Activated CD8-positive, alpha-beta T cell treated with anti-CD3 and anti-CD28 coated beads, Interleukin-2, amount 10 ng/mL, durations not matched to agents 7 days and 5 days (primary cell): ENCODE measurements at regions not wholly inside any gene's neighbourhood (a gene's known extent, or its start where the extent isn't known, plus 50 kb on each side); places are given as distances from the start of the nearest gene placed in this dataset.
"Not testable (repeated sequence)": the region's sequence is repeated elsewhere in the genome, so short reads cannot be mapped to it uniquely, and the experiment has no call there.

Experiments used
- ATAC-seq: fragments of 150-1000 bp; cut with Tn5 transposase; one replicate; pipeline ENCODE4 v1.10.0; 2021; ENCODE audit warnings: moderate library complexity
- CTCF ChIA-PET: fragments of 350-600 bp; sonication (Branson Sonifier 250); formaldehyde crosslinking; loops from one replicate; lab custom pipeline; 2021; ENCODE audit warnings: antibody characterized with exemption; lab: Charles Lee
- POLR2A ChIA-PET: fragments of 350-600 bp; sonication (Branson Sonifier 250); formaldehyde crosslinking; loops from one replicate; lab custom pipeline; 2021; ENCODE audit warnings: antibody characterized with exemption; lab: Charles Lee
- DNase-seq: peaks from one replicate; pipeline ENCODE4 v3.0.0-alpha.2; 2020
- H3K27ac Mint-ChIP-seq: one replicate; pipeline ENCODE4 v1.8.0; 2021; ENCODE audit warnings: mild to moderate bottlenecking, mixed read lengths
- H3K27me3 Mint-ChIP-seq: one replicate; pipeline ENCODE4 v1.8.0; 2021; ENCODE audit warnings: low read depth, mixed read lengths
- H3K36me3 Mint-ChIP-seq: one replicate; pipeline ENCODE4 v1.8.0; 2021; ENCODE audit warnings: low read depth, mixed read lengths
- H3K4me1 Mint-ChIP-seq: one replicate; pipeline ENCODE4 v1.8.0; 2021; ENCODE audit warnings: low read depth, mixed read lengths
- H3K4me3 Mint-ChIP-seq: one replicate; pipeline ENCODE4 v1.8.0; 2021; ENCODE audit warnings: mild to moderate bottlenecking, mixed read lengths
- H3K9me3 Mint-ChIP-seq: one replicate; pipeline ENCODE4 v1.8.0; 2022; ENCODE audit warnings: mixed read lengths; ENCODE audit not compliant: insufficient read depth

- ChIA-PET CTCF (no interaction called here), POLR2A (no interaction called here)
- DNase-seq (no peak), ATAC-seq (no peak)
- H3K4me1 Mint-ChIP-seq: no peaks in the 10 kb centered on the region
- H3K27ac Mint-ChIP-seq: no peak overlapping the region
- H3K27me3 Mint-ChIP-seq: peaks cover 7% of the 10 kb centered on the region
- no peak overlapping the region for H3K4me3 Mint-ChIP-seq
- no peaks in the 10 kb centered on the region for H3K9me3 Mint-ChIP-seq
- no peaks in the 10 kb centered on the region for H3K36me3 Mint-ChIP-seq
Observed at GRCh38 chr18:54662986-54663385, 71.9 kb downstream of the DYNAP start.

GRCh38 chr18:54669701-54670100 lies 78.7 kb downstream of the DYNAP start:
- H3K4me1 Mint-ChIP-seq, ATAC-seq, H3K36me3 Mint-ChIP-seq, H3K9me3 Mint-ChIP-seq, DNase-seq, H3K27ac Mint-ChIP-seq, H3K4me3 Mint-ChIP-seq, POLR2A ChIA-PET, H3K27me3 Mint-ChIP-seq: not testable (repeated sequence)
- CTCF ChIA-PET: interaction anchor here (1.8 to 1.9 kb wide), 2 partner anchors 9 to 226 kb away, joined by 4 to 14 read pairs; no protein-coding TSS in a partner anchor

GRCh38 chr18:54671291-54671881 lies 80.3 kb downstream of the DYNAP start:
- Mint-ChIP-seq H3K27me3 (peaks cover 9% of the 10 kb centered on the region), H3K4me3 (no peak overlapping the region), H3K9me3 (no peaks in the 10 kb centered on the region), H3K36me3 (no peaks in the 10 kb centered on the region), H3K4me1 (no peaks in the 10 kb centered on the region), H3K27ac (no peak overlapping the region)
- CTCF ChIA-PET: interaction anchor here (0.7 to 1.9 kb wide), 17 partner anchors 11 to 552 kb away, joined by 3 to 14 read pairs (median 3); partner anchors contain the start of genes C18orf54 and STARD6
- POLR2A ChIA-PET: no interaction called here
- no peak for DNase-seq
- no peak for ATAC-seq

- no peak for ATAC-seq
- CTCF ChIA-PET: interaction anchor here (1.0 to 1.6 kb wide), 7 partner anchors 14 to 315 kb away, joined by 3 to 7 read pairs (median 4); partner anchors contain the start of genes C18orf54 and STARD6
- Mint-ChIP-seq H3K4me3 (no peak overlapping the region), H3K4me1 (no peaks in the 10 kb centered on the region), H3K27ac (no peak overlapping the region), H3K36me3 (no peaks in the 10 kb centered on the region), H3K27me3 (peaks cover 9% of the 10 kb centered on the region), H3K9me3 (no peaks in the 10 kb centered on the region)
- POLR2A ChIA-PET: no interaction called here
- DNase-seq: no peak
Observed at GRCh38 chr18:54672109-54672508, 81.1 kb downstream of the DYNAP start.

GRCh38 chr18:54672846-54673475 lies 81.9 kb downstream of the DYNAP start:
- DNase-seq: no peak
- peaks cover 6% of the 10 kb centered on the region for H3K27me3 Mint-ChIP-seq
- no peak overlapping the region for H3K27ac Mint-ChIP-seq
- H3K9me3 Mint-ChIP-seq: no peaks in the 10 kb centered on the region
- no peak for ATAC-seq
- ChIA-PET CTCF (interaction anchor here (1.0 to 1.5 kb wide), 3 partner anchors 228 to 311 kb away, joined by 4 to 7 read pairs (median 6); no protein-coding TSS in a partner anchor), POLR2A (no interaction called here)
- H3K4me3 Mint-ChIP-seq: no peak overlapping the region
- no peaks in the 10 kb centered on the region for H3K4me1 Mint-ChIP-seq
- no peaks in the 10 kb centered on the region for H3K36me3 Mint-ChIP-seq

GRCh38 chr18:54673936-54674335 lies 82.9 kb downstream of the DYNAP start:
- ATAC-seq (no peak), DNase-seq (no peak)
- Mint-ChIP-seq H3K4me1 (no peaks in the 10 kb centered on the region), H3K9me3 (no peaks in the 10 kb centered on the region), H3K27ac (no peak overlapping the region), H3K4me3 (no peak overlapping the region), H3K36me3 (no peaks in the 10 kb centered on the region), H3K27me3 (peaks cover 6% of the 10 kb centered on the region)
- POLR2A ChIA-PET: no interaction called here
- CTCF ChIA-PET: no interaction called here

- Mint-ChIP-seq H3K36me3 (no peaks in the 10 kb centered on the region), H3K9me3 (no peaks in the 10 kb centered on the region), H3K4me1 (peaks cover 4% of the 10 kb centered on the region), H3K27ac (no peak overlapping the region), H3K27me3 (peaks cover 10% of the 10 kb centered on the region), H3K4me3 (no peak overlapping the region)
- DNase-seq (no peak), ATAC-seq (no peak)
- ChIA-PET CTCF (no interaction called here), POLR2A (no interaction called here)
Observed at GRCh38 chr18:54675076-54675475, 84.0 kb downstream of the DYNAP start.

- ATAC-seq (no peak), DNase-seq (no peak)
- no peak overlapping the region for H3K4me3 Mint-ChIP-seq
- ChIA-PET CTCF (interaction anchor here (0.6 to 2.1 kb wide), 4 partner anchors 9 to 305 kb away, joined by 3 to 17 read pairs (median 3); no protein-coding TSS in a partner anchor), POLR2A (interaction anchor here (0.7 kb wide), 1 partner anchor 266 kb away, joined by 4 read pairs; no protein-coding TSS in a partner anchor)
- no peaks in the 10 kb centered on the region for H3K36me3 Mint-ChIP-seq
- H3K9me3 Mint-ChIP-seq: no peaks in the 10 kb centered on the region
- H3K27ac Mint-ChIP-seq: no peak overlapping the region
- peaks cover 19% of the 10 kb centered on the region for H3K27me3 Mint-ChIP-seq
- H3K4me1 Mint-ChIP-seq: peaks cover 4% of the 10 kb centered on the region
Observed at GRCh38 chr18:54679318-54680149, 88.5 kb downstream of the DYNAP start.

GRCh38 chr18:54684784-54685183 lies 93.7 kb downstream of the DYNAP start:
- Mint-ChIP-seq H3K4me3 (no peak overlapping the region), H3K9me3 (no peaks in the 10 kb centered on the region), H3K27me3 (peaks cover 21% of the 10 kb centered on the region), H3K4me1 (no peaks in the 10 kb centered on the region), H3K36me3 (no peaks in the 10 kb centered on the region), H3K27ac (no peak overlapping the region)
- DNase-seq: no peak
- no peak for ATAC-seq
- ChIA-PET CTCF (no interaction called here), POLR2A (no interaction called here)

GRCh38 chr18:54689319-54689718 lies 98.3 kb downstream of the DYNAP start:
- ChIA-PET POLR2A (no interaction called here), CTCF (interaction anchor here (1.0 kb wide), 1 partner anchor 10 kb away, joined by 3 read pairs; no protein-coding TSS in a partner anchor)
- Mint-ChIP-seq H3K36me3 (no peaks in the 10 kb centered on the region), H3K4me1 (no peaks in the 10 kb centered on the region), H3K9me3 (no peaks in the 10 kb centered on the region), H3K27me3 (peaks cover 26% of the 10 kb centered on the region), H3K4me3 (no peak overlapping the region), H3K27ac (no peak overlapping the region)
- ATAC-seq (no peak), DNase-seq (no peak)

GRCh38 chr18:54690198-54690597 lies 99.2 kb downstream of the DYNAP start:
- ChIA-PET CTCF (no interaction called here), POLR2A (no interaction called here)
- ATAC-seq: no peak
- Mint-ChIP-seq H3K36me3 (no peaks in the 10 kb centered on the region), H3K27ac (no peak overlapping the region), H3K27me3 (peaks cover 26% of the 10 kb centered on the region), H3K4me3 (no peak overlapping the region), H3K4me1 (no peaks in the 10 kb centered on the region), H3K9me3 (no peaks in the 10 kb centered on the region)
- DNase-seq: no peak
